ENCODE measurements at regions not wholly inside any gene's neighbourhood (a gene's known extent, or its start where the extent isn't known, plus 50 kb on each side); places are given as distances from the start of the nearest gene placed in this dataset.

GRCh38 chr1:82463951-82464350 is 663.2 kb downstream of the ADGRL2 start:
- Histone ChIP-seq H3K4me1 (ENCODE audit: control insufficient read depth, insufficient read depth, low read length) (no peaks in the 10 kb centered on the region), H2BK5ac (ENCODE audit: low read depth, low read length, poor library complexity, severe bottlenecking) (no peak overlapping the region), H3K27ac (ENCODE audit: insufficient read depth, low read length) (no peak overlapping the region), H3K56ac (ENCODE audit: extremely low read depth, insufficient read depth, low read length) (no peak overlapping the region), H4K5ac (ENCODE audit: low read depth, low read length) (no peak overlapping the region), H3K27me3 (ENCODE audit: control insufficient read depth, insufficient read depth, low read length) (no peaks in the 10 kb centered on the region), H3K36me3 (ENCODE audit: control insufficient read depth, insufficient read depth, low read length) (no peaks in the 10 kb centered on the region), H4K20me1 (ENCODE audit: insufficient read depth, low read length) (no peaks in the 10 kb centered on the region), H2AK5ac (ENCODE audit: low read depth, low read length) (no peak overlapping the region), H3K79me1 (ENCODE audit: low read depth in 1 of 2, low read length in 2 of 2) (no peaks in the 10 kb centered on the region), H4K8ac (ENCODE audit: low read depth in 2 of 2, low read length in 2 of 2) (no peak overlapping the region), H2AFZ (replicated peaks; ENCODE audit: low read length, poor library complexity) (no peak overlapping the region), H3K9ac (ENCODE audit: low read depth, low read length) (no peak overlapping the region), H2AK9ac (replicated peaks; ENCODE audit: low read depth, low read length, poor library complexity) (no peak overlapping the region), H3K4ac (ENCODE audit: low read depth, low read length) (no peak overlapping the region), H3K23ac (ENCODE audit: low read depth, low read length) (no peak overlapping the region), H3K14ac (replicated peaks; ENCODE audit: low read depth, low read length) (no peak overlapping the region), H2BK120ac (ENCODE audit: low read depth, low read length) (no peak overlapping the region), H3K9me1 (ENCODE audit: insufficient read depth, low read length) (no peaks in the 10 kb centered on the region), H3K18ac (ENCODE audit: low read depth, low read length) (no peak overlapping the region), H3K9me3 (ENCODE audit: control insufficient read depth, insufficient read depth, low read length) (no peaks in the 10 kb centered on the region), H2BK15ac (ENCODE audit: low read depth, low read length) (no peak overlapping the region), H2BK20ac (ENCODE audit: low read depth, low read length) (no peak overlapping the region), H4K91ac (ENCODE audit: insufficient read depth, low read depth, low read length) (no peak overlapping the region), H3K4me3 (ENCODE audit: insufficient read depth, low read depth, low read length) (no peak overlapping the region), H3K4me2 (ENCODE audit: low read depth, low read length) (no peak overlapping the region)
- ChIA-PET POLR2A (ENCODE audit: unreplicated experiment) (no interaction called here), CTCF (no interaction called here)
- in situ Hi-C loops (cut with MboI; ENCODE audit: low sequenced_read_pairs), result no loop called here
- no peak for DNase-seq
- TF ChIP-seq FOS (IDR thresholded peaks at IDR 0.05; ENCODE audit: low read depth, low read length) (no peak), NFE2L2 (IDR thresholded peaks at IDR 0.05; ENCODE audit: low read depth, low read length) (no peak), CHD1 (IDR thresholded peaks at IDR 0.05; ENCODE audit: low read depth, low read length) (no peak), RAD21 (IDR thresholded peaks at IDR 0.05; ENCODE audit: low read length) (no peak), RCOR1 (IDR thresholded peaks at IDR 0.05; ENCODE audit: insufficient replicate concordance, low read length) (no peak)
- dilution Hi-C loops (cut with HindIII; ENCODE audit: low sequenced_read_pairs, unreplicated experiment), result no loop called here
- WGBS, 2 experiments (ENCODE audit: extremely low coverage in 2 of 2, insufficient read length in 1 of 2), result no CpG with 5 or more reads among the region's 1 CpG
- no peak for ATAC-seq (ENCODE audit: low read depth)
- BruUV-seq (replicated peaks), result no TSS peak
- intact Hi-C loops (cut with micrococcal nuclease), result no loop called here
